GM18505 (cell line): ENCODE measurements at regions not wholly inside any gene's neighbourhood (a gene's known extent, or its start where the extent isn't known, plus 50 kb on each side); places are given as distances from the start of the nearest gene placed in this dataset.

ENCODE experiments used
- ATAC-seq: cut with Tn5 transposase; IDR thresholded peaks from one replicate; pipeline ENCODE4 v1.9.1; 2021; ENCODE audit not compliant: unreplicated experiment
- POLR2A ChIP-seq: IDR thresholded peaks from 4 replicates; pipeline ENCODE4 v1.6.1; 2011; ENCODE audit warnings: borderline replicate concordance; ENCODE audit not compliant: insufficient read depth, insufficient read length; ENCODE audit errors: extremely low read depth

DNA sequence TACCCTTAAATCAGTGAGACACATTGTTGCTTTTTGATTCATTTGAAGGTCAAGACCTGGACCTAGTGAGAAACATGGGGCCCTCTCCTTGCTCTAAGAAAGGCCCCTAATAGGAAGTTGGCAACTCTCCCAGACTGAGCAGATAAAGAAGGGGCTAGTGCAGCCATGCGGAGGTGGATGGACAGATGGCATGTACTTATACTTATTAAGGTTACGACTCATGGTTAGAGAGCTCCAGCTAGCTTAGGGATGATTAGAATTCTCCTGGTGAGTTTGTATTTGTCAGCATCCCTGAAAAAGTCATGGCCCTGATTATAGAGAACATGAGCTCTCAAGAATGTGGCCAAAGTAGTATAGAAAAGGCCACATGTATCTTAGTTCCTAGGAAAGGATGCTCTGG, 112.1 kb upstream of the BDNF start:
- no peak for TF ChIP-seq POLR2A
- no peak for ATAC-seq

GRCh38 chr11:27807596-27807995, 107.3 kb upstream of the BDNF start:
- no peak for TF ChIP-seq POLR2A
- no peak for ATAC-seq

- no peak for TF ChIP-seq POLR2A
- no peak for ATAC-seq
These were observed 105.9 kb upstream of the BDNF start for GRCh38 chr11:27806122-27806521.

DNA sequence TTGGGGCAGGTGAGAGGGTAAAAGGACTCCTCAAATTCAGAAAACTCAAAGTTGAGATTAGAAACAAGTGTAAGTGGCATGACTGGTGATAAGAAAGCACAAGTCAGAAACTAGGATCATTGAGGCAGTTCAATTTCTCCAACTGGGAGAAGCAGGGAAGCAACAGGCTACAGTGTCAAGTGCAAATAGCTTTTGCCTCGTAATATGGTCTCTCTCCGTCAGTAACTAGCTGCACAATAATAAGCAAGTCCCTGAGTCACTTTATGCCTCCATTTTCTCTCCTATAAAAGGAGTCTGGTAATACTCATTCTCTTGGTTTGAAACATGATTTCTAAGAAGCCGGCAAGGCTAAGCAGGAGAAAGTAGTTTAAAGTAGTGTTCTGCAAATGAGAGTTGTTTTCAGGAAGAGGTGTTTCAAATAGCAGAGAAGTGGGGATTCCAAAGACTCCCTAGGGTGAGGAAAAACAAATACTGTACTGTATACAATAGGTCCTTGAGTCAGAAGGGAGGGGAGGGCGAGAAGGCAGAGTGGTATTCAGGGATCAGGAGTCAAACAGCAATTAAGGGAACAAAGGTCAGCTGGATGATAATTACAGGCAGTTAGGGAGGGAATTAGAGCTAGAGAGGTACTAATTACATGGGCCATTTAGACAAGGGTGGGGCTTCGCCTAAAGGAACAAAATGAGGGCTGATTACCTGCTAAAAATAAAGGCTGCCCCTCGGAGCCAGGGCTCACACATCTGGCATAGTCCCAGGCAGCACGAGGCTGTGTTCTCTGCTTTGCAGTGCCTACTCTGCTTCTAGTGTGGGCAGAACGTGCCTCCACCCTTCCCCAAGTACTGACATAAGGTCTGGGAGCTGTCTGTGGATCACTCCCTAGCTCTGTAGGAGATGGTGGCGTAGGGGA, 96.0 kb upstream of the BDNF start:
- TF ChIP-seq POLR2A: no peak
- ATAC-seq: no peak

DNA sequence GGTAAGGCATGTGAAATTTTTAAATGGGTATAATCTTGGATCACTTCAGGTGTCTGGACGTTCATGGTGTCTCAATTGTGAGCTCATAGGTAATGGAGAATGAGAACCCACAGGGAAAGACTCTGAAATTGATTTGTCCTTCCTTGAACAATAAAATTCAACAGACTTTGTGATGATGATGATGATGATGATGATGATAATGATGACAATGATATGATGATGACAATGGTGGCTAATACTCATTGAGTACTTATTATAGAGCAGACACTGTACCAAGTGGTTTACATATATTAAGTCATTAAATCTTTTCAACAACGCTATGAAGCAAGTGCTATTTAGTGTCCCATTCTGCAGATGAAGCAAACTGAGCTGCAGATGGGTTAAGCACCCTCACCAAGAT, 86.6 kb upstream of the BDNF start:
- ATAC-seq: no peak
- TF ChIP-seq POLR2A: no peak

- ATAC-seq: no peak
- TF ChIP-seq POLR2A: no peak
These were observed 86.1 kb upstream of the BDNF start for GRCh38 chr11:27786331-27786730.

DNA sequence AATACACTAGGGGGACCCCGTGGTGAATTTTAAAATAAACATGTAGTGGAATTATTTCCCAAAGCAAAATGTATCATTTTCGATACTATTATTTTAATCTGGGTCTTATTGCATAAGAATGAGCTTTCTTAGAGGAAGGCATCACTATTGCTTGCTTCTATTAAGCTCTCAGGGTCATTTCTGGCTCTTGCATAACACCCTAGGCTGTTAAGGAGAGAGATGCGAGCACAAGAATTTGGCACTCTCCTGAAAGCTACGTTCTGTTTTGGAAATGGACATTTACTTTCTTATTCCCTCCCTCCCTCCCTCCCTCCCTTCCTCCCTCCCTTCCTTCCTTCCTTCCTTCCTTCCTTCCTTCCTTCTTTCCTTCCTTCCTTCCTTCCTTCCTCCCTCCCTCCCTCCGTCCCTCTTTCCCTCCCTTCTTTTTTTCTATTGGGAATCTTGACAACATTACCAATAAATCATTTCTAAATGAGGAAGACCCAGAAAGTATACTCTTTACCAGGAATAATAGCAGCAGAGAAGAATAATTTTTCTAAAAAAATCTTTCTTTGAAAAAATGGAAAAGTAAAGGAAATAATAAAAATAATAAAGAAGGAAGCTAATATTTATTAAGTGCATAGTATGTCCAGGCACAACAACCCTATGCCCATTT, 83.6 kb upstream of the BDNF start:
- no peak for TF ChIP-seq POLR2A
- no peak for ATAC-seq

DNA sequence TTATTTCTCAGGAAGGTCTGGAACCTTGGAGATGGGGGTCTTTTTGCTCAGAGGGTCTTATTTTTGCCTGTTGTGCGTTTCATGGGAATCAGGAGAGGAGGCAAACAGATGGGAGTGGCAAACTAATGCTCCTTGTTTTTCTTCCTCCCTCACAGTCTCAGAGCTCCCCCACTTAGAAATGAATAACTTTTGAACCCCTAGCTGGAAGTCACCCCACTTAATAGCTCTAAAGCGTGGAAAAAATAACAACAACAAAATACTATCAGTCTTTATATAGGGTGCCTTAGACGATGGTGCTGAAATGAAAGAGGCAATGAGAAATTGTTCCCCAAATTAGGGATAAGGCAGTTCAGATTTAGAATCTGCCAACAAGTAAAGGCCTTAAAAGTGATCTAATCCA, 76.8 kb upstream of the BDNF start:
- no peak for TF ChIP-seq POLR2A
- ATAC-seq: no peak

GRCh38 chr11:27773884-27774283, 73.6 kb upstream of the BDNF start:
- ATAC-seq: no peak
- no peak for TF ChIP-seq POLR2A

DNA sequence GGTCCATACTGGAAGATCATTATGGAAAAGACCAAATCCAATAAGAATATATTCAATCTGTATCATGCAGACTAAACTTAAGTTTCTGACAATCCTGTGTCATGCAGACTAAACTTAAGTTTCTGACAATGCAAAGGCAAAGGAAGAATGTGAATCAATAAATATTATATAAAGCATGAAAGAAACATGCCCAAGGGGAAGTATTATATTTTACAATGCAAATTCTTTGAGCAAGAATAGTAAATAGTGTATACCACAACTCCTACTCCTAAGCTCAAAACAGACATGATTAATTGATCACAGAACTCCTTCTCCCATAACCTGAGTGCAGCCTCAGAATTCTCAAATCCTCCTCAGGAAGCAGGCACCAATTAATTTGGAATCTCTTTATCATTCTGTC, 71.3 kb upstream of the BDNF start:
- no peak for TF ChIP-seq POLR2A
- ATAC-seq: no peak

- no peak for TF ChIP-seq POLR2A
- no peak for ATAC-seq
These were observed 70.3 kb upstream of the BDNF start for GRCh38 chr11:27770576-27770975.

GRCh38 chr11:27763736-27764135, 63.5 kb upstream of the BDNF start:
- TF ChIP-seq POLR2A: no peak
- no peak for ATAC-seq

DNA sequence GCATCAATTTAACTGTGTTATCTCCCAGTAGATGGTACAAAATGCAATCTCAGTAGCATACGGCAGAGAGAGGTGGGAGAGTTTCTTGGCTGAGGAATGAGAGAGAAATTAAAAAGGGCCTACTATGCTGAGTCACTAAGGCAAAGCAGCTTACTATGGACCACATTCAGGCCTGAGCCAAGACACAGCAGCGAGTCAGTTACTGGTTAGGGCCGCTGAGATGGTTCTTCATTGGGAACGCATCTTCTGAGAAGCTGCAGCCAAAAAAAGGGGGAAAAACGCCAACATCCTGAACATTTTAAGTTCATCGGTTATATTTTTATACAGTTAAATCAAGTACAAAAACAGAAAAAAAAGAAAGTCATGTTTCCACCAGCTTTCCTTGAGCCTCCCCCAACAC, 61.1 kb upstream of the BDNF start:
- no peak for TF ChIP-seq POLR2A

DNA sequence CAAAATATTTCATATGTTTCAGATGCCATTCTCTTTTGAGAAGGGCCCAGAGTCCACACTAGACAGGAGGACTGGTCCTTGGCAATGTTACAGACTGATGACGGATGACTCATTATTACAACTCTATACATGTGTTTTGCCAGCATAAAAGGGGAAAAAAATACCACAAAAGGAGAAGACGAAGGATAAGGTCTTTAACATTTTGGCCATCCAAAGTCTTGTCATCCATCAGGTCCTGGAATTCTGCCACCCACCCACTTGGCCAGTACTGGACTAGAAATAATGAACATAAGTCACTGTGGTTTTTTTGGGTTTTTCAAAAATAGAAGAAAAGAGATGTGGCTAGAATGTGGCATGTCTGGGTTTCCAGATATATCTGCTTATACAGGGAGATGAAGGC, 57.7 kb upstream of the BDNF start:
- TF ChIP-seq POLR2A: no peak
- ATAC-seq: no peak

More for the DNA sequence above, 61.1 kb upstream of the BDNF start:
- ATAC-seq: no peak
